Neural progenitor cell (in vitro differentiated cells): ENCODE measurements at regions not wholly inside any gene's neighbourhood (a gene's known extent, or its start where the extent isn't known, plus 50 kb on each side); places are given as distances from the start of the nearest gene placed in this dataset.

Experiments used
- CTCF ChIP-seq: fragments of 200-600 bp; sonication (generic); IDR thresholded peaks from 2 replicates; pipeline ENCODE4 v1.5.1; 2017; ENCODE audit warnings: antibody characterized with exemption, mild to moderate bottlenecking
- EZH2 ChIP-seq: fragments of 200-600 bp; sonication (generic); IDR thresholded peaks from 2 replicates; pipeline ENCODE4 v1.6.1; 2017; ENCODE audit warnings: antibody characterized with exemption, mild to moderate bottlenecking, moderate library complexity

- TF ChIP-seq EZH2 (no peak), CTCF (no peak)
These were observed 278.0 kb downstream of the EPHA4 start for GRCh38 chr2:221293949-221294742.
